Sigmoid colon (tissue), 6 donors: ENCODE measurements at regions not wholly inside any gene's neighbourhood (a gene's known extent, or its start where the extent isn't known, plus 50 kb on each side); places are given as distances from the start of the nearest gene placed in this dataset.

ENCODE experiments used
- DNase-seq: peaks from one replicate; pipeline ENCODE4 v3.0.0-alpha.2; 2019
- H3K27ac ChIP-seq, 4 donors: fragments of 200-600 bp; sonication (generic); one replicate each; pipeline ENCODE4 v1.5.1; 2016 to 2019; ENCODE audit warnings: mild to moderate bottlenecking in 1 of 4
- H3K27me3 ChIP-seq, 3 donors: fragments of 200-600 bp; sonication (generic); one replicate each; pipeline ENCODE4 v1.5.1; 2019; ENCODE audit warnings: mild to moderate bottlenecking in 1 of 3
- H3K36me3 ChIP-seq, 4 donors: fragments of 200-600 bp; sonication (generic); one replicate each; pipeline ENCODE4 v1.5.1; 2016 to 2019
- H3K4me1 ChIP-seq, 4 donors: fragments of 200-600 bp; sonication (generic); one replicate each; pipeline ENCODE4 v1.5.1; 2017 to 2019
- H3K4me3 ChIP-seq, 4 donors: fragments of 200-600 bp; sonication (generic); one replicate each; pipeline ENCODE4 v1.5.1; 2017 to 2019; ENCODE audit warnings: mild to moderate bottlenecking in 2 of 4, moderate library complexity in 1 of 4
- H3K9me3 ChIP-seq, 4 donors: fragments of 200-600 bp in 3 of 4; sonication (generic) in 3 of 4; one replicate each; pipeline versions ENCODE4 v1.5.1 to v1.6.1; 2013 to 2019
- CTCF ChIP-seq, 4 experiments: fragments of 450-650 bp in 3 of 4; fragments of 200-600 bp in 1 of 4; IDR thresholded peaks; one replicate each; pipeline ENCODE4 v1.5.1; 2016 to 2019; ENCODE audit warnings: antibody characterized with exemption in 4 of 4, mild to moderate bottlenecking in 3 of 4, moderate library complexity in 2 of 4
- EP300 ChIP-seq, 4 donors: sonication (generic); formaldehyde crosslinking; IDR thresholded peaks; one replicate each; pipeline ENCODE4 v1.6.1; 2017; ENCODE audit warnings: antibody characterized with exemption in 4 of 4
- POLR2A ChIP-seq, 2 donors: fragments of 450-650 bp; IDR thresholded peaks; one replicate each; pipeline ENCODE4 v1.6.1; 2016; ENCODE audit warnings: antibody characterized with exemption in 2 of 2, mild to moderate bottlenecking in 2 of 2, moderate library complexity in 2 of 2
- POLR2AphosphoS5 ChIP-seq, 4 donors: sonication (generic); formaldehyde crosslinking; IDR thresholded peaks; one replicate each; pipeline ENCODE4 v1.6.1; 2017; ENCODE audit warnings: antibody characterized with exemption in 4 of 4
- WGBS, 2 donors: extraction: QIAGEN DNeasy Blood & Tissue Kit; methylation state at CpG; one replicate each; pipeline ENCODE4 v1.1.7; 2013; 5-methylcytosine and 5-hydroxymethylcytosine counted together
- intact Hi-C: fragments of 100-400 bp; cut with DNase I; formaldehyde crosslinking; loops from one replicate; pipeline ENCODE4 v1.15.1; 2023
- donor health status: healthy with polysubstance abuse.
- donor health status: healthy.

DNA sequence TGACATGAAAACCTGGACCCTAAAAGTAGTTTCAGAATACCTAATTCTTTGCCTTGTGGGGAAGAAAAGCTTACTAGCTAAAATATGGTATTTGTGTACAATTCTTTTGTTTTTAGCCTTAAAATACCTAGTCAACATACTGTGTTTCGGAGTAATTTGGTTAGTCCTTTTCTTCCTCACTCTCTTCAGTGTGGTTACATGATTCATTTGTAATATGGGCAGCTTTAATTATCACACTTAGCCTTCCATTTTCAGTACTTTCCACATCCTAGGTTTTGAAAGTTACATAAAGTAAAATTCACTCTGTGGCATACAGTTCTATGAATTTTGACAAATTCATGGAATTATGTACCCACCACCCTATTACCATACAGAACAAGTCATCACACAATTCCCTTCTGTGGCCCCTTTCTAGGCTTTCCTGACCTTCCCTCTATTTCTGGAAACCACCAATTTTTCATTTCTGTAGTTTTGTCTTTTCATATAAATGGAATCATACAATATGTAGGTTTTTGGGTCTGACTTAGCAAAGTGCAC, 96.2 kb downstream of the EMX2 start:
- H3K4me1 ChIP-seq = no peaks in the 10 kb centered on the region
- 78 to 92% methylated on average over 1 of the region's 1 CpG for WGBS, 2 donors
- no peak for DNase-seq
- no peak overlapping the region for H3K4me3 ChIP-seq
- intact Hi-C loops = no loop called here
- H3K36me3 ChIP-seq = no peaks in the 10 kb centered on the region
- no peaks in the 10 kb centered on the region for H3K9me3 ChIP-seq
- no peak overlapping the region for H3K27ac ChIP-seq
- no peak for TF ChIP-seq POLR2AphosphoS5 (IDR thresholded peaks at IDR 0.05)
- TF ChIP-seq POLR2A (IDR thresholded peaks at IDR 0.05) = no peak
- no peak for TF ChIP-seq EP300 (IDR thresholded peaks at IDR 0.05)
- TF ChIP-seq CTCF (IDR thresholded peaks at IDR 0.05) = no peak
- no peaks in the 10 kb centered on the region for H3K27me3 ChIP-seq

DNA sequence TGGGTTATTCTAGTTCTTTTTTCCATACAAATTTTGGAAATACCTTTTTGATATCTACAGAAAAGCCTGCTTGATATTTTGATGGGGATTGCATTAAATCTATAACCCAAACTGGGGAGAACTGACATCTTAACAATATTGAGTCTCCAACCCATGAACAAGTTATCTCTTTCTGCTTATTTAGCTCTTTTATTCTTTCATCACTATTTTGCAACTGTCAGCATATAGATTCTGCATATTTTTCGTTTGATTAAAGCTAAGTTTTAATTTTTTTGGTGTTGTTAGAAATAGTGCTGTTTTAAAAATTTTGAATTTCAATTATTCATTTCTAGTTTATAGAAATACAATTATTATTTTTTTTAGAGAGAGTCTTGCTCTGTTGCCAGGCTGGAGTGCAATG, 97.9 kb downstream of the EMX2 start:
- no peak for DNase-seq
- Histone ChIP-seq H3K4me1 (no peaks in the 10 kb centered on the region), H3K27ac (no peak overlapping the region), H3K9me3 (no peaks in the 10 kb centered on the region), H3K36me3 (no peaks in the 10 kb centered on the region), H3K27me3 (no peaks in the 10 kb centered on the region), H3K4me3 (no peak overlapping the region)
- TF ChIP-seq POLR2AphosphoS5 (IDR thresholded peaks at IDR 0.05) (no peak), EP300 (IDR thresholded peaks at IDR 0.05) (no peak), CTCF (IDR thresholded peaks at IDR 0.05) (no peak), POLR2A (IDR thresholded peaks at IDR 0.05) (no peak)
- 5 to 50% methylated on average over 1 of the region's 1 CpG for WGBS, 2 donors
- intact Hi-C loops = no loop called here

- WGBS, 2 donors = 87 to 91% methylated on average over 5 of the region's 5 CpGs
Measured at GRCh38 chr10:117646718-117647117, 104.2 kb downstream of the EMX2 start.

DNA sequence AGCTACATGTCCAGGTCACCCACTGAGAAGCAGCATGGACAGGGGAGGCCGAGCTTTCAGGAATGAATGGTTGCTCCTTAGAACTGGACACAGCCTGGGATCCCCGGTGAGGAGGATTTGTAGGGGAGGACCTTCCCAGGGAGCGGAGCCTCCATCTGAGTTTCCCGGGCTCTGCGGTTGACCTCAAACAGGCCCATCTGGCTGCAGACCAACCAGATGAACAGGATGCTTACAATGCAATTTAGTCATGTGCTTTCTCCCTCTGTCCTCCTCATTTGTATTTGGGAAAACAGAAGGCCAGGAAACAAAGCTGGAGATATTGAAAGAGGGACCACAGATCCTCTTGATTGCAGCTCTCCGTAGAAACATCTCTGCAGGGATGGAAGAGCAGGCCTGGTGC, 104.8 kb downstream of the EMX2 start:
- intact Hi-C loops = no loop called here
- Histone ChIP-seq H3K36me3 (no peaks in the 10 kb centered on the region), H3K27me3 (no peaks in the 10 kb centered on the region), H3K4me3 (no peak overlapping the region), H3K27ac (no peak overlapping the region), H3K4me1 (no peaks in the 10 kb centered on the region), H3K9me3 (no peaks in the 10 kb centered on the region)
- no peak for TF ChIP-seq POLR2AphosphoS5 (IDR thresholded peaks at IDR 0.05)
- no peak for TF ChIP-seq EP300 (IDR thresholded peaks at IDR 0.05)
- TF ChIP-seq CTCF (IDR thresholded peaks at IDR 0.05) = no peak
- TF ChIP-seq POLR2A (IDR thresholded peaks at IDR 0.05) = no peak
- 57 to 74% methylated on average over 6 of the region's 6 CpGs for WGBS, 2 donors
- no peak for DNase-seq

More at GRCh38 chr10:117646718-117647117, 104.2 kb downstream of the EMX2 start:
- Histone ChIP-seq H3K4me1 (no peaks in the 10 kb centered on the region), H3K27ac (no peak overlapping the region), H3K27me3 (no peaks in the 10 kb centered on the region), H3K9me3 (no peaks in the 10 kb centered on the region), H3K36me3 (no peaks in the 10 kb centered on the region), H3K4me3 (no peak overlapping the region)
- intact Hi-C loops = no loop called here
- DNase-seq = no peak
- TF ChIP-seq EP300 (IDR thresholded peaks at IDR 0.05) = no peak

DNA sequence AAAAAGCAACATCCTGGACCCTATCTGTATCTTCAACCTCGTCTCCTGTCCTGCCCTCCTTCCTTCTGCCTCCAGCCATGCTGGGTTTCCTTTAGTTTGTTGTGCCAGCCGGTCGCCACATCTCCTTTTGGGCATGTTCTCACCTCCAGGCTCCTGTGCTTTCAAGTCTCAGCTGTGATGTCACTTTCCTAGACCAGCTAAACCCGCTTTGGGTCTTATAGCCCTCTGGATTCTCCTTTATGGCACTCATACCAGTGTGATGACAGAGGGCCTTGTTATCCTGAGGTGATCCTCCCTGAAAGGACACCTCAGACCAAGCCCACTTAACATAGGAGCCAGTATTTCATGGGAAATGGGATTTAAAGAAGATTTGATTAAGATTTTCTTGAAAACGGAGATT, 108.6 kb downstream of the EMX2 start:
- no peak overlapping the region for H3K27ac ChIP-seq
- no peaks in the 10 kb centered on the region for H3K27me3 ChIP-seq
- no peaks in the 10 kb centered on the region for H3K4me1 ChIP-seq
- intact Hi-C loops = no loop called here
- H3K4me3 ChIP-seq = no peak overlapping the region
- WGBS, 2 donors = 80 to 87% methylated on average over 5 of the region's 5 CpGs
- H3K36me3 ChIP-seq = no peaks in the 10 kb centered on the region
- TF ChIP-seq POLR2AphosphoS5 (IDR thresholded peaks at IDR 0.05) = no peak
- no peak for TF ChIP-seq POLR2A (IDR thresholded peaks at IDR 0.05)
- no peak for TF ChIP-seq CTCF (IDR thresholded peaks at IDR 0.05)
- TF ChIP-seq EP300 (IDR thresholded peaks at IDR 0.05) = no peak
- DNase-seq = no peak
- H3K9me3 ChIP-seq = peaks cover 0 to 5% (median 2%) of the 10 kb centered on the region in 4 donors
